ENCODE measurements at regions not wholly inside any gene's neighbourhood (a gene's known extent, or its start where the extent isn't known, plus 50 kb on each side); places are given as distances from the start of the nearest gene placed in this dataset.

DNA sequence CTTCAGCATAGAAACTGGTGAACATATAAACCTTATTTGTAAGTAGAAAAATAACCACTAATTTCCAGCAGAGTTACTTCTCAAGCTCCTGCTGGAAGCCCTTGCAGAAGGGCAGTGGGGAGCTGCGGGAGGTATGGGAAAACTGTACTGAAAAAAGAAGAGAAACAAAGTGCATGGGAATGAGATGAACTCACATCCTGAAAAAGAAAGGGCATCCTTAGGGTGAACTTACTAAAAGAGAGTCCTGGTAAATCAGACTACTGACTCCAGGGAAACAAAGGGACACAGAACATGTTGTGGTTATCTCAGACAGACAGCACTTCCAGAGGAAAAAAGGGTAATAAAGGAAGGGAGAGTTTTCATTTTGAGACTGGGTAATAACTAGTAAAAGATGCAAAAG lies 515.1 kb downstream of the RPL10L start:
- no peak for TF ChIP-seq RAD21 (IDR thresholded peaks at IDR 0.05; ENCODE audit: low read depth)
- TF ChIP-seq CREB1 (IDR thresholded peaks at IDR 0.05; ENCODE audit: low read depth), result no peak
- no peak for TF ChIP-seq CEBPB (IDR thresholded peaks at IDR 0.05)
- TF ChIP-seq, protein P1, sequence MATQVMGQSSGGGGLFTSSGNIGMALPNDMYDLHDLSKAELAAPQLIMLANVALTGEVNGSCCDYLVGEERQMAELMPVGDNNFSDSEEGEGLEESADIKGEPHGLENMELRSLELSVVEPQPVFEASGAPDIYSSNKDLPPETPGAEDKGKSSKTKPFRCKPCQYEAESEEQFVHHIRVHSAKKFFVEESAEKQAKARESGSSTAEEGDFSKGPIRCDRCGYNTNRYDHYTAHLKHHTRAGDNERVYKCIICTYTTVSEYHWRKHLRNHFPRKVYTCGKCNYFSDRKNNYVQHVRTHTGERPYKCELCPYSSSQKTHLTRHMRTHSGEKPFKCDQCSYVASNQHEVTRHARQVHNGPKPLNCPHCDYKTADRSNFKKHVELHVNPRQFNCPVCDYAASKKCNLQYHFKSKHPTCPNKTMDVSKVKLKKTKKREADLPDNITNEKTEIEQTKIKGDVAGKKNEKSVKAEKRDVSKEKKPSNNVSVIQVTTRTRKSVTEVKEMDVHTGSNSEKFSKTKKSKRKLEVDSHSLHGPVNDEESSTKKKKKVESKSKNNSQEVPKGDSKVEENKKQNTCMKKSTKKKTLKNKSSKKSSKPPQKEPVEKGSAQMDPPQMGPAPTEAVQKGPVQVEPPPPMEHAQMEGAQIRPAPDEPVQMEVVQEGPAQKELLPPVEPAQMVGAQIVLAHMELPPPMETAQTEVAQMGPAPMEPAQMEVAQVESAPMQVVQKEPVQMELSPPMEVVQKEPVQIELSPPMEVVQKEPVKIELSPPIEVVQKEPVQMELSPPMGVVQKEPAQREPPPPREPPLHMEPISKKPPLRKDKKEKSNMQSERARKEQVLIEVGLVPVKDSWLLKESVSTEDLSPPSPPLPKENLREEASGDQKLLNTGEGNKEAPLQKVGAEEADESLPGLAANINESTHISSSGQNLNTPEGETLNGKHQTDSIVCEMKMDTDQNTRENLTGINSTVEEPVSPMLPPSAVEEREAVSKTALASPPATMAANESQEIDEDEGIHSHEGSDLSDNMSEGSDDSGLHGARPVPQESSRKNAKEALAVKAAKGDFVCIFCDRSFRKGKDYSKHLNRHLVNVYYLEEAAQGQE (IDR thresholded peaks at IDR 0.05; ENCODE audit: low read depth), result no peak
- no peak for TF ChIP-seq USF1 (IDR thresholded peaks at IDR 0.05)
- no peak for TF ChIP-seq MAX (IDR thresholded peaks at IDR 0.05)
- no peak for TF ChIP-seq NFIC (IDR thresholded peaks at IDR 0.05)
- TF ChIP-seq EP300 (IDR thresholded peaks at IDR 0.05; ENCODE audit: borderline replicate concordance), result no peak
- no peak for TF ChIP-seq ZBTB7A (IDR thresholded peaks at IDR 0.05; ENCODE audit: low read depth)
